B cell (primary cell): ENCODE measurements at regions not wholly inside any gene's neighbourhood (a gene's known extent, or its start where the extent isn't known, plus 50 kb on each side); places are given as distances from the start of the nearest gene placed in this dataset.

Experiments used
- EZH2 ChIP-seq: IDR thresholded peaks from 2 replicates; pipeline ENCODE4 v1.6.1; 2012; ENCODE audit warnings: borderline replicate concordance, low read depth, mild to moderate bottlenecking, moderate library complexity, low read length; ENCODE audit not compliant: insufficient read depth, poor library complexity, severe bottlenecking
- TF ChIP-seq, protein P1 (sequence below): fragments of 200-600 bp; IDR thresholded peaks from one replicate; pipeline ENCODE4 v1.8.0; 2022; ENCODE audit warnings: antibody characterized with exemption, mild to moderate bottlenecking

- TF ChIP-seq, protein P1, sequence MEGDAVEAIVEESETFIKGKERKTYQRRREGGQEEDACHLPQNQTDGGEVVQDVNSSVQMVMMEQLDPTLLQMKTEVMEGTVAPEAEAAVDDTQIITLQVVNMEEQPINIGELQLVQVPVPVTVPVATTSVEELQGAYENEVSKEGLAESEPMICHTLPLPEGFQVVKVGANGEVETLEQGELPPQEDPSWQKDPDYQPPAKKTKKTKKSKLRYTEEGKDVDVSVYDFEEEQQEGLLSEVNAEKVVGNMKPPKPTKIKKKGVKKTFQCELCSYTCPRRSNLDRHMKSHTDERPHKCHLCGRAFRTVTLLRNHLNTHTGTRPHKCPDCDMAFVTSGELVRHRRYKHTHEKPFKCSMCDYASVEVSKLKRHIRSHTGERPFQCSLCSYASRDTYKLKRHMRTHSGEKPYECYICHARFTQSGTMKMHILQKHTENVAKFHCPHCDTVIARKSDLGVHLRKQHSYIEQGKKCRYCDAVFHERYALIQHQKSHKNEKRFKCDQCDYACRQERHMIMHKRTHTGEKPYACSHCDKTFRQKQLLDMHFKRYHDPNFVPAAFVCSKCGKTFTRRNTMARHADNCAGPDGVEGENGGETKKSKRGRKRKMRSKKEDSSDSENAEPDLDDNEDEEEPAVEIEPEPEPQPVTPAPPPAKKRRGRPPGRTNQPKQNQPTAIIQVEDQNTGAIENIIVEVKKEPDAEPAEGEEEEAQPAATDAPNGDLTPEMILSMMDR = no peak
- no peak for TF ChIP-seq EZH2
These were observed 596.1 kb upstream of the CITED2 start for GRCh38 chr6:139970591-139970991.
